ENCODE measurements at regions not wholly inside any gene's neighbourhood (a gene's known extent, or its start where the extent isn't known, plus 50 kb on each side); places are given as distances from the start of the nearest gene placed in this dataset.

GRCh38 chr2:238589591-238590460 lies 163.1 kb downstream of the ASB1 start:
- H3K4me3 Mint-ChIP-seq: no peak overlapping the region
- TF ChIP-seq CTCF (IDR thresholded peaks at IDR 0.05; ENCODE audit: unreplicated experiment): no peak

GRCh38 chr2:238591732-238592131 lies 165.0 kb downstream of the ASB1 start:
- no peak for TF ChIP-seq CTCF (IDR thresholded peaks at IDR 0.05; ENCODE audit: unreplicated experiment)
- H3K36me3 Mint-ChIP-seq: no peaks in the 10 kb centered on the region
- peaks cover 5% of the 10 kb centered on the region for H3K27me3 Mint-ChIP-seq (ENCODE audit: low read depth)
- H3K9me3 Mint-ChIP-seq: no peaks in the 10 kb centered on the region
- DNase-seq (ENCODE audit: low spot score in 2 of 2, unreplicated experiment in 2 of 2): no peak
- no peak overlapping the region for H3K4me3 Mint-ChIP-seq
- no peak overlapping the region for H3K27ac Mint-ChIP-seq
- H3K4me1 Mint-ChIP-seq: peaks cover 2% of the 10 kb centered on the region

More at GRCh38 chr2:238589591-238590460, 163.1 kb downstream of the ASB1 start:
- no peaks in the 10 kb centered on the region for H3K9me3 Mint-ChIP-seq
- no peak for DNase-seq (ENCODE audit: low spot score in 2 of 2, unreplicated experiment in 2 of 2)
- no peak overlapping the region for H3K27ac Mint-ChIP-seq
- H3K4me1 Mint-ChIP-seq: no peaks in the 10 kb centered on the region
- H3K36me3 Mint-ChIP-seq: no peaks in the 10 kb centered on the region
- peaks cover 5% of the 10 kb centered on the region for H3K27me3 Mint-ChIP-seq (ENCODE audit: low read depth)

DNA sequence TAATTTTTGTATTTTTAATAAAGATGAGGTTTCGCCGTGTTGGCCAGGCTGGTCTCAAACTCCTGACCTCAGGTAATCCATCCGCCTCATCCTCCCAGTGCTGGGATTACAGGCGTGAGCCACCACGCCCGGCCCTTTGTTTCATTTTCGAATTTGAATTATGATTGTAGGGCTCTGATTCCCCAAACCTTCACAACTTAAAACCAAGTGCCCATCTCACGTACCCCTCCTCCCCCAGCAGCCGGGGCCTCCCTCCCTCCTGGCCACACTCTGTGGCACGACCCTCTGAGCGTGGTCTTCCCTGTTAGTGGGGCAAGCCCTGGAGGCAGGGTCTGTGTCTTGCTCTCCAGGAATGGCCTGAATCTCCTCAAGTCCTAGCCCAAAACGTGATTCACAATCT lies 166.5 kb downstream of the ASB1 start:
- Mint-ChIP-seq H3K27ac (no peak overlapping the region), H3K9me3 (no peaks in the 10 kb centered on the region), H3K36me3 (no peaks in the 10 kb centered on the region)

GRCh38 chr2:238593678-238594077 lies 167.0 kb downstream of the ASB1 start:
- H3K4me1 Mint-ChIP-seq: peaks cover 20% of the 10 kb centered on the region

More for the DNA sequence above, 166.5 kb downstream of the ASB1 start:
- H3K27me3 Mint-ChIP-seq (ENCODE audit: low read depth): peaks cover 5% of the 10 kb centered on the region
- no peak overlapping the region for H3K4me3 Mint-ChIP-seq
- DNase-seq (ENCODE audit: low spot score in 2 of 2, unreplicated experiment in 2 of 2): no peak
- no peak for TF ChIP-seq CTCF (IDR thresholded peaks at IDR 0.05; ENCODE audit: unreplicated experiment)
- peaks cover 17% of the 10 kb centered on the region for H3K4me1 Mint-ChIP-seq

More at GRCh38 chr2:238593678-238594077, 167.0 kb downstream of the ASB1 start:
- no peak for DNase-seq (ENCODE audit: low spot score in 2 of 2, unreplicated experiment in 2 of 2)
- H3K27me3 Mint-ChIP-seq (ENCODE audit: low read depth): peaks cover 7% of the 10 kb centered on the region
- H3K27ac Mint-ChIP-seq: no peak overlapping the region
- TF ChIP-seq CTCF (IDR thresholded peaks at IDR 0.05; ENCODE audit: unreplicated experiment): no peak
- H3K4me3 Mint-ChIP-seq: no peak overlapping the region
- H3K36me3 Mint-ChIP-seq: no peaks in the 10 kb centered on the region
- H3K9me3 Mint-ChIP-seq: no peaks in the 10 kb centered on the region
